Kidney tubule cell (primary cell): ENCODE measurements at regions not wholly inside any gene's neighbourhood (a gene's known extent, or its start where the extent isn't known, plus 50 kb on each side); places are given as distances from the start of the nearest gene placed in this dataset.
A peak's percentile ranks its signal among the peaks of the same experiment; 100 is the strongest.

ENCODE experiments used
- DNase-seq: peaks from one replicate; pipeline ENCODE4 v3.0.0-alpha.2; 2018; ENCODE audit warnings: low spot score

- no peak for DNase-seq
Measured at GRCh38 chr4:17169699-17170098, 271.3 kb upstream of the LDB2 start.

- peak; percentile 5 for DNase-seq
Measured at GRCh38 chr4:17168571-17168970, 270.1 kb upstream of the LDB2 start.

- DNase-seq, result no peak
Measured at GRCh38 chr4:17166954-17167353, 268.5 kb upstream of the LDB2 start.

- DNase-seq, result no peak
Measured at GRCh38 chr4:17165286-17165685, 266.8 kb upstream of the LDB2 start.

- no peak for DNase-seq
Measured at GRCh38 chr4:17164666-17165065, 266.2 kb upstream of the LDB2 start.

GRCh38 chr4:17163156-17163771 lies 264.8 kb upstream of the LDB2 start:
- DNase-seq, result no peak

GRCh38 chr4:17157304-17157703 lies 258.9 kb upstream of the LDB2 start:
- no peak for DNase-seq

- DNase-seq, result no peak
Measured at GRCh38 chr4:17155486-17155885, 257.0 kb upstream of the LDB2 start.

GRCh38 chr4:17153572-17153971 lies 255.1 kb upstream of the LDB2 start:
- no peak for DNase-seq

- DNase-seq, result no peak
Measured at GRCh38 chr4:17152941-17153540, 254.6 kb upstream of the LDB2 start.

GRCh38 chr4:17142232-17142711 lies 243.8 kb upstream of the LDB2 start:
- DNase-seq, result no peak

GRCh38 chr4:17138847-17139246 lies 240.4 kb upstream of the LDB2 start:
- DNase-seq, result no peak

GRCh38 chr4:17134565-17134964 lies 236.1 kb upstream of the LDB2 start:
- DNase-seq, result no peak

- DNase-seq, result no peak
Measured at GRCh38 chr4:17134100-17134499, 235.7 kb upstream of the LDB2 start.

GRCh38 chr4:17132226-17132625 lies 233.8 kb upstream of the LDB2 start:
- no peak for DNase-seq

GRCh38 chr4:17128268-17128667 lies 229.8 kb upstream of the LDB2 start:
- no peak for DNase-seq

GRCh38 chr4:17126321-17126966 lies 228.0 kb upstream of the LDB2 start:
- DNase-seq, result no peak

GRCh38 chr4:17124767-17125166 lies 226.3 kb upstream of the LDB2 start:
- DNase-seq, result no peak

- no peak for DNase-seq
Measured at GRCh38 chr4:17120761-17121160, 222.3 kb upstream of the LDB2 start.

- DNase-seq, result no peak
Measured at GRCh38 chr4:17117746-17118145, 219.3 kb upstream of the LDB2 start.

- DNase-seq, result no peak
Measured at GRCh38 chr4:17115583-17115982, 217.1 kb upstream of the LDB2 start.

GRCh38 chr4:17112292-17112659 lies 213.8 kb upstream of the LDB2 start:
- DNase-seq, result peak; percentile 36

GRCh38 chr4:17109126-17109525 lies 210.7 kb upstream of the LDB2 start:
- no peak for DNase-seq

- DNase-seq, result no peak
Measured at GRCh38 chr4:17103231-17103630, 204.8 kb upstream of the LDB2 start.
